Testis (tissue), 2 donors: ENCODE measurements at regions not wholly inside any gene's neighbourhood (a gene's known extent, or its start where the extent isn't known, plus 50 kb on each side); places are given as distances from the start of the nearest gene placed in this dataset.

Experiments used
- DNase-seq: peaks from one replicate; pipeline ENCODE4 v3.0.0-alpha.2; 2019
- H3K27ac ChIP-seq, 2 donors: fragments of 200-600 bp; sonication (generic); one replicate each; pipeline ENCODE4 v1.5.1; 2019
- H3K27me3 ChIP-seq: fragments of 200-600 bp; sonication (generic); one replicate; pipeline ENCODE4 v1.5.1; 2019
- H3K36me3 ChIP-seq: fragments of 200-600 bp; sonication (generic); one replicate; pipeline ENCODE4 v1.5.1; 2017; ENCODE audit warnings: low read depth; ENCODE audit errors: missing control alignments
- H3K4me1 ChIP-seq: fragments of 200-600 bp; sonication (generic); one replicate; pipeline ENCODE4 v1.5.1; 2019
- H3K4me3 ChIP-seq, 2 donors: fragments of 200-600 bp; sonication (generic); one replicate each; pipeline ENCODE4 v1.5.1; 2017 to 2019
- H3K9me3 ChIP-seq: fragments of 200-600 bp; sonication (generic); one replicate; pipeline ENCODE4 v1.5.1; 2017
- POLR2A ChIP-seq: fragments of 450-650 bp; IDR thresholded peaks from one replicate; pipeline ENCODE4 v1.6.1; 2017; ENCODE audit warnings: antibody characterized with exemption, mild to moderate bottlenecking, moderate library complexity
- WGBS, 2 donors: methylation state at CpG; one replicate each; pipeline ENCODE4 v1.1.5; 2018; 5-methylcytosine and 5-hydroxymethylcytosine counted together
- intact Hi-C: fragments of 100-400 bp; cut with DNase I; formaldehyde crosslinking; loops from one replicate; pipeline ENCODE4 v1.15.1; 2023; ENCODE audit warnings: low total_unique reads
- TF ChIP-seq, protein P1 (sequence below), 3 experiments: fragments of 450-650 bp in 2 of 3; fragments of 200-600 bp in 1 of 3; sonication (generic) in 1 of 3; IDR thresholded peaks; one replicate each; pipeline ENCODE4 v1.5.1; 2016 to 2019; ENCODE audit warnings: antibody characterized with exemption in 3 of 3, mild to moderate bottlenecking in 2 of 3, moderate library complexity in 1 of 3

- Histone ChIP-seq H3K27ac (no peak overlapping the region), H3K9me3 (no peaks in the 10 kb centered on the region), H3K27me3 (no peaks in the 10 kb centered on the region), H3K36me3 (no peaks in the 10 kb centered on the region), H3K4me3 (no peak overlapping the region), H3K4me1 (peaks cover 6% of the 10 kb centered on the region)
- intact Hi-C loops, result no loop called here
- peak; percentile 12 for DNase-seq
- WGBS, 2 donors, result 40 to 59% methylated on average over 8 to 9 of the region's 9 CpGs
- no peak for TF ChIP-seq POLR2A
- TF ChIP-seq, protein P1, sequence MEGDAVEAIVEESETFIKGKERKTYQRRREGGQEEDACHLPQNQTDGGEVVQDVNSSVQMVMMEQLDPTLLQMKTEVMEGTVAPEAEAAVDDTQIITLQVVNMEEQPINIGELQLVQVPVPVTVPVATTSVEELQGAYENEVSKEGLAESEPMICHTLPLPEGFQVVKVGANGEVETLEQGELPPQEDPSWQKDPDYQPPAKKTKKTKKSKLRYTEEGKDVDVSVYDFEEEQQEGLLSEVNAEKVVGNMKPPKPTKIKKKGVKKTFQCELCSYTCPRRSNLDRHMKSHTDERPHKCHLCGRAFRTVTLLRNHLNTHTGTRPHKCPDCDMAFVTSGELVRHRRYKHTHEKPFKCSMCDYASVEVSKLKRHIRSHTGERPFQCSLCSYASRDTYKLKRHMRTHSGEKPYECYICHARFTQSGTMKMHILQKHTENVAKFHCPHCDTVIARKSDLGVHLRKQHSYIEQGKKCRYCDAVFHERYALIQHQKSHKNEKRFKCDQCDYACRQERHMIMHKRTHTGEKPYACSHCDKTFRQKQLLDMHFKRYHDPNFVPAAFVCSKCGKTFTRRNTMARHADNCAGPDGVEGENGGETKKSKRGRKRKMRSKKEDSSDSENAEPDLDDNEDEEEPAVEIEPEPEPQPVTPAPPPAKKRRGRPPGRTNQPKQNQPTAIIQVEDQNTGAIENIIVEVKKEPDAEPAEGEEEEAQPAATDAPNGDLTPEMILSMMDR (IDR thresholded peaks at IDR 0.05), result no peak
Measured at GRCh38 chr2:238714038-238714528, 133.8 kb upstream of the TWIST2 start.

DNA sequence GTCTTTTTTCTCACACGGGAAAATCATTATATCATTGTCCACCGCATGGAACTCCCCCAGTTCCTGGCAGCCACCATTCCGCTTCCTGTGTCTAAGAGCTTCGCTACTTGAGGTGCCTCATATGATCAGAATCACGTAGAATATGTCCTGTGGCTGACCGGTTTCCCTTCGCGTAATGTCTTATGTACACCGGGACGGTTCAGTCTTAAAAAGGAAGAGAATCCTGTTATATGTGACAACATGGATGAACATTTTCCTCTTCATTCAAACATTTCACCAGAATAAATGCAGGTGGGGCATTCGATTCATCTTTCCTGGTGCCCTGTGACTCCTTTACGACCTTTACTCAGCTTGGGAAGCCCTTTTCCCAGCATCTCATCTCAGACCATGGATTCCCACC is 131.7 kb upstream of the TWIST2 start:
- Histone ChIP-seq H3K4me1 (peaks cover under 1% of the 10 kb centered on the region), H3K9me3 (no peaks in the 10 kb centered on the region), H3K27ac (no peak overlapping the region), H3K27me3 (no peaks in the 10 kb centered on the region), H3K4me3 (no peak overlapping the region), H3K36me3 (no peaks in the 10 kb centered on the region)
- TF ChIP-seq POLR2A, result no peak
- TF ChIP-seq, protein P1 (IDR thresholded peaks at IDR 0.05), result no peak
- intact Hi-C loops, result loop anchor here (2.0 kb wide), 1 partner anchor 47 kb away; no protein-coding TSS in a partner anchor
- DNase-seq, result no peak
- WGBS, 2 donors, result 74 to 75% methylated on average over 12 of the region's 12 CpGs

DNA sequence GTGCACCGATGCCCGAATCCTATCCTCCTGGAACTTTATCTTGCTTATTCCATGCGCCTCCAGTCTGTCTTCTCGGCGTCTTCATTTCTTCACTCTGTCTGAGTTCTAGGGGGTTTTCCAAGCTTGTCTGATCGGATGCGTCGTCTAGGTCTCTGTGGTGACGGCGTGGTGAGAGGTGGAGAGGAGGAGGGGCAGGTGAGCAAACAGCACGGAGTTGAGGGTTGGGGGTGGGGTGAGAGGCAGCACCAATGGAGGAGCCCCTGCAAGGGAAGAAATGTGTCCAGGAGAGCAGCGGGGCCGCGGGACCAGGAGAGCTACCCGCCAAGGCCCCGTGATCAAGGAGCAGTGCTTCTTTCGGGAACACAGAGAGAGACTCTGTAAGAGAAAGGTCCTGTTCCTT is 131.3 kb upstream of the TWIST2 start:
- H3K27me3 ChIP-seq, result no peaks in the 10 kb centered on the region
- H3K27ac ChIP-seq, result no peak overlapping the region
- DNase-seq, result peak; percentile 13
- WGBS, 2 donors, result 64 to 66% methylated on average over 17 of the region's 17 CpGs
- TF ChIP-seq, protein P1 (IDR thresholded peaks at IDR 0.05), result no peak
- TF ChIP-seq POLR2A, result no peak
- H3K36me3 ChIP-seq, result no peaks in the 10 kb centered on the region
- H3K4me1 ChIP-seq, result no peaks in the 10 kb centered on the region
- H3K4me3 ChIP-seq, result no peak overlapping the region
- no peaks in the 10 kb centered on the region for H3K9me3 ChIP-seq
- intact Hi-C loops, result loop anchor here (2.0 kb wide), 1 partner anchor 46 kb away; no protein-coding TSS in a partner anchor

DNA sequence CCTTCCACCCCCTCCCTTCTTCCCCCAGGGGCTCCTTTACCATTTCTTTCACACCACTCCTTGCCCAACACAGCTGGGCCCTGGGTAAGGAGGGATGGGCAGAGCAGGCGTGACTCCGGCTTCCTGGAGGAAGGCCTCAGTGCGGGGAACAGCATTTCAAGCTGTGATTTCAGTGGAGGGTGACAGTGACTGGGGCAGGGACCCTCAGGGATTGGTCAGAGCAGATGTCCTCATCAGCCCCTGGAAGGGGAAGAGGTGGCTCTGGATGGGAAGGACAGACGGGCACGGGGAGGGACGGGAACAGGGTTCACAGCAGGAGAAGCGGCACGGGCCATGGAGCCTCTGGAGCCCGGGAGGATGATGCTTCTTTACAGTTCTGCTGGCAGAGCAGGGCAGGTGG is 130.8 kb upstream of the TWIST2 start:
- intact Hi-C loops, result loop anchor here (2.0 kb wide), 1 partner anchor 46 kb away; no protein-coding TSS in a partner anchor
- H3K9me3 ChIP-seq, result no peaks in the 10 kb centered on the region
- H3K27ac ChIP-seq, result no peak overlapping the region
- no peaks in the 10 kb centered on the region for H3K27me3 ChIP-seq
- no peaks in the 10 kb centered on the region for H3K4me1 ChIP-seq
- no peak overlapping the region for H3K4me3 ChIP-seq
- DNase-seq, result no peak
- WGBS, 2 donors, result 64 to 87% methylated on average over 9 of the region's 9 CpGs
- TF ChIP-seq POLR2A, result no peak
- TF ChIP-seq, protein P1 (IDR thresholded peaks at IDR 0.05), result no peak
- H3K36me3 ChIP-seq, result no peaks in the 10 kb centered on the region

GRCh38 chr2:238719641-238720040 is 128.2 kb upstream of the TWIST2 start:
- WGBS, 2 donors, result 72 to 78% methylated on average over 4 to 10 of the region's 10 CpGs
- Histone ChIP-seq H3K4me3 (peak overlapping the region in 1 of 2 donors; percentile 7), H3K4me1 (no peaks in the 10 kb centered on the region), H3K36me3 (no peaks in the 10 kb centered on the region), H3K27ac (no peak overlapping the region), H3K9me3 (no peaks in the 10 kb centered on the region), H3K27me3 (no peaks in the 10 kb centered on the region)
- peak; percentile 15 for DNase-seq
- intact Hi-C loops, result no loop called here
- TF ChIP-seq, protein P1 (IDR thresholded peaks at IDR 0.05), result no peak
- TF ChIP-seq POLR2A, result no peak
